HepG2 (cell line): ENCODE measurements at regions not wholly inside any gene's neighbourhood (a gene's known extent, or its start where the extent isn't known, plus 50 kb on each side); places are given as distances from the start of the nearest gene placed in this dataset.

Experiments used
- ATAC-seq: fragments of 200-7000 bp; cut with Tn5 transposase; 3 replicates; pipeline ENCODE4 v1.9.1; 2020; ENCODE audit warnings: mild to moderate bottlenecking, moderate library complexity
- BruUV-seq: library from RNA; stranded (reverse); fragments of 400-500 nt; replicated peaks from 2 replicates; lab custom pipeline; 2021; lab: Mats Ljungman, UMichigan
- CTCF ChIA-PET: fragments of 300-600 bp; formaldehyde crosslinking; extraction: SDS; loops from one replicate; lab custom pipeline; 2021; ENCODE audit warnings: low total read pairs, inconsistent platforms, low intra/inter-chr PET ratio; lab: Yijun Ruan, JAX
- POLR2A ChIA-PET: fragments of 350-600 bp; sonication (Branson Sonifier 250); formaldehyde crosslinking; loops from one replicate; lab custom pipeline; 2020; ENCODE audit warnings: antibody characterized with exemption, inconsistent platforms; lab: Yijun Ruan, JAX
- DNase-seq: peaks from one replicate; pipeline ENCODE4 v3.0.0-alpha.2; 2015; ENCODE audit warnings: low spot score
- FAIRE-seq: peaks from 3 replicates; lab custom pipeline; 2011; peaks lifted over from hg19 to GRCh38; lab: Jason Lieb, UNC
- H2AFZ ChIP-seq: one replicate; pipeline ENCODE4 v1.6.1; 2011; ENCODE audit warnings: low read length, inconsistent platforms
- H3K27ac ChIP-seq: fragments of 300-600 bp; 3 replicates; pipeline ENCODE4 v1.8.0; 2011; ENCODE audit warnings: mixed run types, mild to moderate bottlenecking, mixed read lengths, low read length, inconsistent platforms; ENCODE audit not compliant: insufficient read depth; ENCODE audit errors: extremely low read length
- H3K27me3 ChIP-seq, 2 experiments: fragments of 200-600 bp in 1 of 2; 2 replicates in 1 of 2; 3 replicates in 1 of 2; pipeline versions ENCODE4 v1.6.0 to v1.8.0; 2011; ENCODE audit warnings: low read length in 2 of 2, mild to moderate bottlenecking in 2 of 2, moderate library complexity in 2 of 2, inconsistent platforms in 1 of 2; ENCODE audit not compliant: insufficient read depth in 2 of 2, control insufficient read depth in 1 of 2
- H3K36me3 ChIP-seq, 2 experiments: fragments of 200-600 bp in 1 of 2; replicated peaks in 1 of 2; 2 replicates in 1 of 2; 3 replicates in 1 of 2; pipeline versions ENCODE4 v1.5.1 to v1.8.0; 2011; ENCODE audit warnings: low read length in 2 of 2, inconsistent platforms in 1 of 2; ENCODE audit not compliant: insufficient read depth in 2 of 2, control insufficient read depth in 1 of 2
- H3K4me1 ChIP-seq: 2 replicates; pipeline ENCODE4 v1.5.1; 2012; ENCODE audit warnings: low read length, inconsistent platforms; ENCODE audit not compliant: insufficient read depth
- H3K4me2 ChIP-seq: 2 replicates; pipeline ENCODE4 v1.6.0; 2011; ENCODE audit warnings: low read depth, low read length, inconsistent platforms
- H3K4me3 ChIP-seq, 3 experiments: fragments of 200-600 bp in 1 of 3; sonication (generic), shearing (Covaris generic) in 1 of 3; replicated peaks in 1 of 3; 2 replicates each; pipeline ENCODE4 v1.5.1; 2011 to 2016; ENCODE audit warnings: low read length in 3 of 3, inconsistent platforms in 2 of 3, low read depth in 2 of 3, mild to moderate bottlenecking in 2 of 3, control low read depth in 1 of 3, mixed read lengths in 1 of 3; ENCODE audit not compliant: insufficient read depth in 1 of 3
- H3K79me2 ChIP-seq: one replicate; pipeline ENCODE4 v1.6.1; 2011; ENCODE audit warnings: low read length, inconsistent platforms; ENCODE audit not compliant: insufficient read depth
- H3K9ac ChIP-seq: 2 replicates; pipeline ENCODE4 v1.6.0; 2011; ENCODE audit warnings: mild to moderate bottlenecking, low read depth, low read length, inconsistent platforms; ENCODE audit not compliant: insufficient read depth
- H3K9me3 ChIP-seq: 2 replicates; pipeline ENCODE4 v1.5.1; 2012; ENCODE audit warnings: mild to moderate bottlenecking, low read length
- H4K20me1 ChIP-seq: 2 replicates; pipeline ENCODE4 v1.6.0; 2011; ENCODE audit warnings: inconsistent platforms, mild to moderate bottlenecking, low read length, moderate library complexity; ENCODE audit not compliant: insufficient read depth
- CHCHD3 ChIP-seq: sonication (generic); formaldehyde crosslinking; IDR thresholded peaks from 2 replicates; pipeline ENCODE4 v1.8.0; 2022; ENCODE audit warnings: mild to moderate bottlenecking, missing genetic modification reagents, moderate library complexity
- ISX ChIP-seq: sonication (generic); formaldehyde crosslinking; conservative IDR thresholded peaks from 2 replicates; pipeline ENCODE4 v1.5.0; 2020; ENCODE audit warnings: missing genetic modification reagents
- THAP9 ChIP-seq: sonication (generic); formaldehyde crosslinking; IDR thresholded peaks from 2 replicates; pipeline ENCODE4; 2020; ENCODE audit warnings: missing genetic modification reagents, mild to moderate bottlenecking, borderline replicate concordance
- TOE1 ChIP-seq: sonication (generic); formaldehyde crosslinking; IDR thresholded peaks from 2 replicates; pipeline ENCODE4 v1.4.0; 2020; ENCODE audit warnings: mild to moderate bottlenecking, missing genetic modification reagents
- ZNF777 ChIP-seq: sonication (generic); formaldehyde crosslinking; IDR thresholded peaks from 2 replicates; pipeline ENCODE4 v1.4.0; 2020; ENCODE audit warnings: missing genetic modification reagents
- WGBS: methylation state at CpG from one replicate; pipeline ENCODE4 v1.1.6; 2017; ENCODE audit warnings: low lambda C conversion rate; 5-methylcytosine and 5-hydroxymethylcytosine counted together
- in situ Hi-C: cut with HindIII; loops from 2 replicates; pipeline ENCODE4 v1.10.0; 2017; ENCODE audit warnings: low pct_unique_long_range_greater_than_20kb; ENCODE audit not compliant: extremely low pct_ligation_motif_present
- intact Hi-C: fragments of 100-400 bp; cut with micrococcal nuclease; formaldehyde crosslinking; loops from one replicate; pipeline ENCODE4 v1.10.0; 2022; ENCODE audit not compliant: unreplicated experiment
- TF ChIP-seq, protein P1 (sequence below): sonication (generic); formaldehyde crosslinking; IDR thresholded peaks from 2 replicates; pipeline ENCODE4 v1.4.0; 2020; ENCODE audit warnings: missing genetic modification reagents

DNA sequence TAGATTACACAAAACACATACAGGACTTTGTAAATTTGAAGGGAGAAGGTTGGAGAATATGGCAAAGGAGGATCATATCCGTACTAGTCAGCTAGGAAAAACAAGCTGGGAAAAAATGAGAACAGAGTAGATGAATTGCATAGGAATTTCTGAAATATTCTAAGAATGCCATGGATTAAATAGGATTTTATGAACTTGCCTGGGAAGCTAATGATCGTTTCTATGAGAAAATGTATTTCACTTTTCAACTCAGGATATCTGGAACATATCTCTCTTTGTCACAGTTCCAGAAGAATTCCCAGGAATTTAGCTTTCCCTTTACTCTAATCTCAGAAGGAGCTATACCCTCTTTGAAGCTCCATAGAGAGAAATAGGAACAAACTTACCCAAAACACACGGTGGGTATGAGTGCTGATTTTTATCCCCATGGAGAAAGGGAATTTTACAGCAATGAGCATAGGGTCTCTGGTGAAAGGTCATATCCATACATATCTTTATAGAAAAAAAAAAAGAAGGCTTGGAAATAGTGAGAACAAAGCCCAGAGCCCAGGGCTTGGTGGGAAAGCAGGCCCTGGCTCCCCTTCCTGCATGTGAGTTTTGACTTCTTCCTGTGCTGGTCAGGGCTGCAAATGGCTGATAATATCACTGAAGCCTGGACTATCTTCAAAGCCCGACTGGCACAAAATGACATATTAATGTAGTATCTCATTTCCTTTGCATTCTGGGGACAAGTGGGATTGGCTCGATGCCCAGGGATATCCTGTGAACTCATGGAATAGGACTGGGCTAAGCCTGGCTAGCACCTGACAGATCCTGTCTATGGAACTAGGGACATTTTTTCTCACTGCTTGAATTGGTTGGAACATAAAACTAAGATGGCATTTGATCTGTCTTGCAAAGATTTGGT is 136.3 kb downstream of the AEBP2 start (continued):
- no peak for TF ChIP-seq THAP9 (CRISPR knock-in tag)

- no peaks in the 10 kb centered on the region for H3K36me3 ChIP-seq
- TF ChIP-seq TOE1 (no peak), ISX (CRISPR knock-in tag) (no peak), ZNF777 (CRISPR knock-in tag) (no peak), CHCHD3 (no peak)
- TF ChIP-seq, protein P1, sequence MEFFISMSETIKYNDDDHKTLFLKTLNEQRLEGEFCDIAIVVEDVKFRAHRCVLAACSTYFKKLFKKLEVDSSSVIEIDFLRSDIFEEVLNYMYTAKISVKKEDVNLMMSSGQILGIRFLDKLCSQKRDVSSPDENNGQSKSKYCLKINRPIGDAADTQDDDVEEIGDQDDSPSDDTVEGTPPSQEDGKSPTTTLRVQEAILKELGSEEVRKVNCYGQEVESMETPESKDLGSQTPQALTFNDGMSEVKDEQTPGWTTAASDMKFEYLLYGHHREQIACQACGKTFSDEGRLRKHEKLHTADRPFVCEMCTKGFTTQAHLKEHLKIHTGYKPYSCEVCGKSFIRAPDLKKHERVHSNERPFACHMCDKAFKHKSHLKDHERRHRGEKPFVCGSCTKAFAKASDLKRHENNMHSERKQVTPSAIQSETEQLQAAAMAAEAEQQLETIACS (CRISPR knock-in tag): no peak
- H3K27ac ChIP-seq: no peak overlapping the region
- H3K4me1 ChIP-seq: no peaks in the 10 kb centered on the region
- H3K9me3 ChIP-seq: no peaks in the 10 kb centered on the region
- H4K20me1 ChIP-seq: no peaks in the 10 kb centered on the region
- H3K79me2 ChIP-seq: no peaks in the 10 kb centered on the region
- H3K9ac ChIP-seq: no peak overlapping the region
- H2AFZ ChIP-seq: no peak overlapping the region
- no peaks in the 10 kb centered on the region for H3K27me3 ChIP-seq
- intact Hi-C loops (loop anchor here (5.0 kb wide), 1 partner anchor 66 kb away; no protein-coding TSS in a partner anchor), in situ Hi-C loops (no loop called here)
- WGBS: 45% methylated on average over 2 of the region's 2 CpGs
- DNase-seq (no peak), FAIRE-seq (no peak), ATAC-seq (no peak)
- POLR2A ChIA-PET: no interaction called here
- no TSS peak for BruUV-seq
- CTCF ChIA-PET: no interaction called here
- no peak overlapping the region for H3K4me2 ChIP-seq
- H3K4me3 ChIP-seq: no peak overlapping the region
These were observed 137.4 kb downstream of the AEBP2 start for GRCh38 chr12:19576506-19577280.
